ENCODE measurements at regions not wholly inside any gene's neighbourhood (a gene's known extent, or its start where the extent isn't known, plus 50 kb on each side); places are given as distances from the start of the nearest gene placed in this dataset.

- no peaks in the 10 kb centered on the region for H3K36me3 ChIP-seq (ENCODE audit: insufficient read depth, low read length)
- H3K4me3 ChIP-seq (ENCODE audit: low read depth, low read length), result no peak overlapping the region
- no peak overlapping the region for H3K27ac ChIP-seq (ENCODE audit: low read depth, low read length)
- H2AFZ ChIP-seq (ENCODE audit: low read length, unreplicated experiment), result no peak overlapping the region
- peaks cover 13% of the 10 kb centered on the region for H3K27me3 ChIP-seq (ENCODE audit: insufficient read depth, low read length)
- H3K79me2 ChIP-seq (ENCODE audit: control insufficient read depth, insufficient read depth, low read length, unreplicated experiment), result no peaks in the 10 kb centered on the region
- H3K4me1 ChIP-seq (ENCODE audit: control insufficient read depth, insufficient read depth, low read length, unreplicated experiment), result peaks cover 8% of the 10 kb centered on the region
Measured at GRCh38 chr10:62749093-62749683, 55.3 kb upstream of the ADO start.

All from ACC112 (cell line).